IMR-90 (cell line): ENCODE measurements at regions not wholly inside any gene's neighbourhood (a gene's known extent, or its start where the extent isn't known, plus 50 kb on each side); places are given as distances from the start of the nearest gene placed in this dataset.

Source experiments
- ATAC-seq: fragments of 200-7000 bp; cut with Tn5 transposase; 2 replicates; pipeline ENCODE4 v1.9.1; 2020; ENCODE audit warnings: low read depth, mild to moderate bottlenecking, moderate library complexity
- BruUV-seq: library from RNA; stranded (reverse); fragments of 400-500 nt; replicated peaks from 2 replicates; lab custom pipeline; 2021; lab: Mats Ljungman, UMichigan
- CTCF ChIA-PET: fragments of 300-600 bp; formaldehyde crosslinking; extraction: SDS; loops from one replicate; lab custom pipeline; 2021; ENCODE audit warnings: antibody characterized with exemption; lab: Yijun Ruan, JAX
- POLR2A ChIA-PET: fragments of 300-600 bp; sonication (Branson Sonifier 250); formaldehyde crosslinking; loops from one replicate; lab custom pipeline; 2022; ENCODE audit warnings: antibody characterized with exemption; ENCODE audit not compliant: unreplicated experiment; lab: Charles Lee
- DNase-seq: peaks from one replicate; pipeline ENCODE4 v3.0.0; 2013
- H2AFZ ChIP-seq: replicated peaks from 2 replicates; pipeline ENCODE3; 2013; ENCODE audit warnings: low read length, mild to moderate bottlenecking; ENCODE audit not compliant: poor library complexity
- H2AK5ac ChIP-seq: 2 replicates; pipeline ENCODE4 v1.6.1; 2013; ENCODE audit warnings: low read depth, low read length, inconsistent platforms
- H2AK9ac ChIP-seq: replicated peaks from 2 replicates; pipeline ENCODE3; 2013; ENCODE audit warnings: mild to moderate bottlenecking, low read depth, low read length, moderate library complexity; ENCODE audit not compliant: poor library complexity
- H2BK120ac ChIP-seq: 2 replicates; pipeline ENCODE4 v1.6.1; 2013; ENCODE audit warnings: low read depth, low read length, inconsistent platforms
- H2BK15ac ChIP-seq: 3 replicates; pipeline ENCODE4 v1.6.1; 2013; ENCODE audit warnings: low read depth, low read length, inconsistent platforms
- H2BK20ac ChIP-seq: 2 replicates; pipeline ENCODE4 v1.6.1; 2013; ENCODE audit warnings: low read depth, mild to moderate bottlenecking, inconsistent platforms, low read length, moderate library complexity
- H2BK5ac ChIP-seq: 2 replicates; pipeline ENCODE4 v1.6.1; 2013; ENCODE audit warnings: mild to moderate bottlenecking, low read depth, low read length, inconsistent platforms; ENCODE audit not compliant: poor library complexity, severe bottlenecking
- H3K14ac ChIP-seq: replicated peaks from 2 replicates; pipeline ENCODE4 v1.6.1; 2013; ENCODE audit warnings: low read depth, low read length, inconsistent platforms
- H3K18ac ChIP-seq: 2 replicates; pipeline ENCODE4 v1.6.1; 2013; ENCODE audit warnings: low read depth, low read length, control low read depth
- H3K23ac ChIP-seq: 2 replicates; pipeline ENCODE4 v1.6.1; 2013; ENCODE audit warnings: low read depth, low read length, inconsistent platforms
- H3K27ac ChIP-seq: 2 replicates; pipeline ENCODE4 v1.5.1; 2013; ENCODE audit warnings: mild to moderate bottlenecking, control low read depth, low read length; ENCODE audit not compliant: insufficient read depth
- H3K27me3 ChIP-seq: 2 replicates; pipeline ENCODE4 v1.6.1; 2013; ENCODE audit warnings: low read length; ENCODE audit not compliant: control insufficient read depth, insufficient read depth
- H3K36me3 ChIP-seq: 2 replicates; pipeline ENCODE4 v1.6.1; 2013; ENCODE audit warnings: low read length, mixed read lengths; ENCODE audit not compliant: control insufficient read depth, insufficient read depth
- H3K4ac ChIP-seq: 2 replicates; pipeline ENCODE4 v1.6.1; 2013; ENCODE audit warnings: low read depth, low read length, inconsistent platforms
- H3K4me1 ChIP-seq: 2 replicates; pipeline ENCODE4 v1.6.1; 2013; ENCODE audit warnings: low read length, mixed read lengths; ENCODE audit not compliant: control insufficient read depth, insufficient read depth
- H3K4me2 ChIP-seq: 2 replicates; pipeline ENCODE4 v1.6.1; 2013; ENCODE audit warnings: low read depth, mild to moderate bottlenecking, control low read depth, low read length, moderate library complexity
- H3K4me3 ChIP-seq: 2 replicates; pipeline ENCODE4 v1.5.1; 2013; ENCODE audit warnings: low read depth, mild to moderate bottlenecking, control low read depth, low read length, moderate library complexity; ENCODE audit not compliant: insufficient read depth
- H3K56ac ChIP-seq: 2 replicates; pipeline ENCODE4 v1.6.1; 2013; ENCODE audit warnings: low read length, inconsistent platforms; ENCODE audit not compliant: insufficient read depth; ENCODE audit errors: extremely low read depth
- H3K79me1 ChIP-seq, 2 experiments: 2 replicates each; pipeline ENCODE4 v1.6.1; 2013; ENCODE audit warnings: low read length in 2 of 2, inconsistent platforms in 1 of 2, low read depth in 1 of 2
- H3K9ac ChIP-seq: 2 replicates; pipeline ENCODE4 v1.6.1; 2013; ENCODE audit warnings: low read depth, low read length, control low read depth
- H3K9me1 ChIP-seq: 2 replicates; pipeline ENCODE4 v1.6.1; 2013; ENCODE audit warnings: low read length, inconsistent platforms; ENCODE audit not compliant: insufficient read depth
- H3K9me3 ChIP-seq: 2 replicates; pipeline ENCODE4 v1.6.1; 2013; ENCODE audit warnings: low read length; ENCODE audit not compliant: control insufficient read depth, insufficient read depth
- H4K20me1 ChIP-seq: 2 replicates; pipeline ENCODE4 v1.6.1; 2013; ENCODE audit warnings: low read length, inconsistent platforms; ENCODE audit not compliant: insufficient read depth
- H4K5ac ChIP-seq: 2 replicates; pipeline ENCODE4 v1.6.1; 2013; ENCODE audit warnings: mild to moderate bottlenecking, low read depth, low read length, control low read depth
- H4K8ac ChIP-seq, 2 experiments: 2 replicates each; pipeline ENCODE4 v1.6.1; 2013; ENCODE audit warnings: low read depth in 2 of 2, low read length in 2 of 2, control low read depth in 1 of 2, inconsistent platforms in 1 of 2
- H4K91ac ChIP-seq: 2 replicates; pipeline ENCODE4 v1.6.1; 2013; ENCODE audit warnings: low read depth, low read length, inconsistent platforms; ENCODE audit not compliant: insufficient read depth
- CEBPB ChIP-seq: IDR thresholded peaks from 2 replicates; pipeline ENCODE4 v1.6.1; 2012; ENCODE audit warnings: low read depth, low read length, improper control_type of control experiment
- FOS ChIP-seq: fragments of 150-350 bp; IDR thresholded peaks from 2 replicates; pipeline ENCODE4 v1.6.1; 2016; ENCODE audit warnings: low read depth, low read length
- MAFK ChIP-seq: IDR thresholded peaks from 2 replicates; pipeline ENCODE4 v1.6.1; 2012; ENCODE audit warnings: low read depth, low read length, improper control_type of control experiment
- MAZ ChIP-seq: IDR thresholded peaks from 2 replicates; pipeline ENCODE4 v1.6.1; 2012; ENCODE audit warnings: low read depth, mild to moderate bottlenecking, low read length, improper control_type of control experiment, moderate library complexity, borderline replicate concordance
- RCOR1 ChIP-seq: IDR thresholded peaks from 2 replicates; pipeline ENCODE4 v1.6.1; 2012; ENCODE audit warnings: mild to moderate bottlenecking, low read length, improper control_type of control experiment; ENCODE audit not compliant: insufficient replicate concordance
- WGBS, 2 experiments: methylation state at CpG; one replicate each; pipeline versions ENCODE4 v1.1.5 to v1.1.7; 2013; ENCODE audit warnings: missing lambda C conversion rate in 2 of 2; ENCODE audit not compliant: insufficient read length in 1 of 2; ENCODE audit errors: extremely low coverage in 2 of 2; 5-methylcytosine and 5-hydroxymethylcytosine counted together
- dilution Hi-C: fragments of 300-500 bp; cut with HindIII; formaldehyde crosslinking; loops from one replicate; pipeline ENCODE4 v1.14.3; 2018; ENCODE audit warnings: low sequenced_read_pairs; ENCODE audit not compliant: unreplicated experiment
- in situ Hi-C: fragments of 300-500 bp; cut with MboI; formaldehyde crosslinking; loops from 3 replicates; pipeline ENCODE4 v1.14.3; 2019; ENCODE audit warnings: low sequenced_read_pairs, inconsistent platforms, mixed read lengths
- intact Hi-C: fragments of 100-400 bp; cut with micrococcal nuclease; formaldehyde crosslinking; loops from 2 replicates; pipeline ENCODE4 v1.10.0; 2022
- TF ChIP-seq, protein P1 (sequence below): conservative IDR thresholded peaks from 2 replicates; pipeline ENCODE4 v1.5.1; 2012; ENCODE audit warnings: mild to moderate bottlenecking, low read depth, low read length, improper control_type of control experiment

GRCh38 chr4:8721621-8722020, 129.1 kb downstream of the CPZ start:
- Histone ChIP-seq H3K36me3 (no peaks in the 10 kb centered on the region), H2BK20ac (no peak overlapping the region), H4K8ac (no peak overlapping the region), H3K14ac (no peak overlapping the region), H3K9me1 (no peaks in the 10 kb centered on the region), H4K91ac (no peak overlapping the region), H2BK120ac (no peak overlapping the region), H3K9ac (no peak overlapping the region), H3K27ac (no peak overlapping the region), H2BK15ac (no peak overlapping the region), H3K23ac (no peak overlapping the region), H4K20me1 (no peaks in the 10 kb centered on the region), H4K5ac (no peak overlapping the region), H2AK5ac (no peak overlapping the region), H2AK9ac (no peak overlapping the region), H3K56ac (no peak overlapping the region), H3K4me1 (no peaks in the 10 kb centered on the region), H3K27me3 (peaks cover 2% of the 10 kb centered on the region; the same call in 1 of the 2 replicates), H2BK5ac (no peak overlapping the region), H3K4me2 (no peak overlapping the region), H2AFZ (no peak overlapping the region), H3K4ac (no peak overlapping the region), H3K4me3 (no peak overlapping the region), H3K79me1 (no peaks in the 10 kb centered on the region), H3K18ac (no peak overlapping the region), H3K9me3 (no peaks in the 10 kb centered on the region)
- no CpG with 5 or more reads among the region's 8 CpGs for WGBS, 2 experiments
- in situ Hi-C loops (no loop called here), dilution Hi-C loops (no loop called here), intact Hi-C loops (no loop called here)
- POLR2A ChIA-PET, result no interaction called here
- BruUV-seq, result no TSS peak
- no peak for DNase-seq
- TF ChIP-seq MAZ, result no peak
- TF ChIP-seq, protein P1, sequence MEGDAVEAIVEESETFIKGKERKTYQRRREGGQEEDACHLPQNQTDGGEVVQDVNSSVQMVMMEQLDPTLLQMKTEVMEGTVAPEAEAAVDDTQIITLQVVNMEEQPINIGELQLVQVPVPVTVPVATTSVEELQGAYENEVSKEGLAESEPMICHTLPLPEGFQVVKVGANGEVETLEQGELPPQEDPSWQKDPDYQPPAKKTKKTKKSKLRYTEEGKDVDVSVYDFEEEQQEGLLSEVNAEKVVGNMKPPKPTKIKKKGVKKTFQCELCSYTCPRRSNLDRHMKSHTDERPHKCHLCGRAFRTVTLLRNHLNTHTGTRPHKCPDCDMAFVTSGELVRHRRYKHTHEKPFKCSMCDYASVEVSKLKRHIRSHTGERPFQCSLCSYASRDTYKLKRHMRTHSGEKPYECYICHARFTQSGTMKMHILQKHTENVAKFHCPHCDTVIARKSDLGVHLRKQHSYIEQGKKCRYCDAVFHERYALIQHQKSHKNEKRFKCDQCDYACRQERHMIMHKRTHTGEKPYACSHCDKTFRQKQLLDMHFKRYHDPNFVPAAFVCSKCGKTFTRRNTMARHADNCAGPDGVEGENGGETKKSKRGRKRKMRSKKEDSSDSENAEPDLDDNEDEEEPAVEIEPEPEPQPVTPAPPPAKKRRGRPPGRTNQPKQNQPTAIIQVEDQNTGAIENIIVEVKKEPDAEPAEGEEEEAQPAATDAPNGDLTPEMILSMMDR, result no peak
- no peak for TF ChIP-seq MAFK
- no peak for TF ChIP-seq FOS
- TF ChIP-seq RCOR1, result no peak
- no peak for TF ChIP-seq CEBPB
- CTCF ChIA-PET, result no interaction called here
- ATAC-seq, result no peak
